ENCODE measurements at regions not wholly inside any gene's neighbourhood (a gene's known extent, or its start where the extent isn't known, plus 50 kb on each side); places are given as distances from the start of the nearest gene placed in this dataset.

GRCh38 chr10:76784076-76784475 lies 853.5 kb downstream of the KCNMA1 start:
- TF ChIP-seq CTCF (IDR thresholded peaks at IDR 0.05; ENCODE audit: insufficient read depth, low read depth, low read length) (no peak), EZH2 (IDR thresholded peaks at IDR 0.05; ENCODE audit: insufficient read depth, low read length) (no peak)
